Uterus (tissue), 3 donors: ENCODE measurements at regions not wholly inside any gene's neighbourhood (a gene's known extent, or its start where the extent isn't known, plus 50 kb on each side); places are given as distances from the start of the nearest gene placed in this dataset.

Source experiments
- DNase-seq, 2 donors: peaks; one replicate each; pipeline ENCODE4 v3.0.0-alpha.2; 2019 to 2020
- H3K27ac ChIP-seq, 2 donors: fragments of 200-600 bp; sonication (generic); 1 replicate in 1 of 2; 2 replicates in 1 of 2; pipeline ENCODE4 v1.5.1; 2016 to 2018
- H3K27me3 ChIP-seq, 2 donors: fragments of 200-600 bp; sonication (generic); one replicate each; pipeline ENCODE4 v1.5.1; 2018 to 2019; ENCODE audit warnings: control low read depth in 1 of 2
- H3K36me3 ChIP-seq, 2 donors: fragments of 200-600 bp; sonication (generic); one replicate each; pipeline ENCODE4 v1.5.1; 2019; ENCODE audit warnings: control low read depth in 1 of 2
- H3K4me1 ChIP-seq, 2 donors: fragments of 200-600 bp; sonication (generic); one replicate each; pipeline ENCODE4 v1.5.1; 2018 to 2019; ENCODE audit warnings: control low read depth in 1 of 2
- H3K4me3 ChIP-seq, 2 donors: fragments of 200-600 bp; sonication (generic); 1 replicate in 1 of 2; 2 replicates in 1 of 2; pipeline ENCODE4 v1.5.1; 2018 to 2019; ENCODE audit warnings: mild to moderate bottlenecking in 1 of 2
- H3K9me3 ChIP-seq, 2 donors: fragments of 200-600 bp; sonication (generic); one replicate each; pipeline ENCODE4 v1.5.1; 2019; ENCODE audit warnings: control low read depth in 1 of 2
- POLR2A ChIP-seq, 2 donors: fragments of 450-650 bp; IDR thresholded peaks; one replicate each; pipeline ENCODE4 v1.6.1; 2016; ENCODE audit warnings: antibody characterized with exemption in 2 of 2, mild to moderate bottlenecking in 1 of 2, moderate library complexity in 1 of 2
- intact Hi-C: fragments of 100-400 bp; cut with DNase I; formaldehyde crosslinking; loops from one replicate; pipeline ENCODE4 v1.15.1; 2023; ENCODE audit warnings: low total_unique reads
- TF ChIP-seq, protein P1 (sequence below), 4 experiments: fragments of 200-600 bp in 2 of 4; fragments of 450-650 bp in 2 of 4; sonication (generic) in 2 of 4; IDR thresholded peaks; one replicate each; pipeline ENCODE4 v1.5.1; 2016 to 2019; ENCODE audit warnings: antibody characterized with exemption in 4 of 4, mild to moderate bottlenecking in 2 of 4, moderate library complexity in 1 of 4
- donor health status: DM: yes; HTN: yes; CAD: no.

GRCh38 chr6:5854899-5855298, 151.8 kb downstream of the NRN1 start:
- Histone ChIP-seq H3K27ac (no peak overlapping the region), H3K4me3 (no peak overlapping the region), H3K36me3 (no peaks in the 10 kb centered on the region), H3K4me1 (no peaks in the 10 kb centered on the region), H3K9me3 (no peaks in the 10 kb centered on the region), H3K27me3 (no peaks in the 10 kb centered on the region)
- no peak for DNase-seq
- intact Hi-C loops, result no loop called here
- no peak for TF ChIP-seq POLR2A (IDR thresholded peaks at IDR 0.05)
- TF ChIP-seq, protein P1, sequence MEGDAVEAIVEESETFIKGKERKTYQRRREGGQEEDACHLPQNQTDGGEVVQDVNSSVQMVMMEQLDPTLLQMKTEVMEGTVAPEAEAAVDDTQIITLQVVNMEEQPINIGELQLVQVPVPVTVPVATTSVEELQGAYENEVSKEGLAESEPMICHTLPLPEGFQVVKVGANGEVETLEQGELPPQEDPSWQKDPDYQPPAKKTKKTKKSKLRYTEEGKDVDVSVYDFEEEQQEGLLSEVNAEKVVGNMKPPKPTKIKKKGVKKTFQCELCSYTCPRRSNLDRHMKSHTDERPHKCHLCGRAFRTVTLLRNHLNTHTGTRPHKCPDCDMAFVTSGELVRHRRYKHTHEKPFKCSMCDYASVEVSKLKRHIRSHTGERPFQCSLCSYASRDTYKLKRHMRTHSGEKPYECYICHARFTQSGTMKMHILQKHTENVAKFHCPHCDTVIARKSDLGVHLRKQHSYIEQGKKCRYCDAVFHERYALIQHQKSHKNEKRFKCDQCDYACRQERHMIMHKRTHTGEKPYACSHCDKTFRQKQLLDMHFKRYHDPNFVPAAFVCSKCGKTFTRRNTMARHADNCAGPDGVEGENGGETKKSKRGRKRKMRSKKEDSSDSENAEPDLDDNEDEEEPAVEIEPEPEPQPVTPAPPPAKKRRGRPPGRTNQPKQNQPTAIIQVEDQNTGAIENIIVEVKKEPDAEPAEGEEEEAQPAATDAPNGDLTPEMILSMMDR (IDR thresholded peaks at IDR 0.05), result no peak

- H3K36me3 ChIP-seq, result no peaks in the 10 kb centered on the region
- TF ChIP-seq, protein P1 (IDR thresholded peaks at IDR 0.05), result no peak
- no peaks in the 10 kb centered on the region for H3K4me1 ChIP-seq
- no peaks in the 10 kb centered on the region for H3K27me3 ChIP-seq
- no peak overlapping the region for H3K27ac ChIP-seq
- H3K4me3 ChIP-seq, result no peak overlapping the region
- no peak for DNase-seq
- H3K9me3 ChIP-seq, result no peaks in the 10 kb centered on the region
- intact Hi-C loops, result no loop called here
Observed at GRCh38 chr6:5851261-5851757, 155.4 kb downstream of the NRN1 start.

DNA sequence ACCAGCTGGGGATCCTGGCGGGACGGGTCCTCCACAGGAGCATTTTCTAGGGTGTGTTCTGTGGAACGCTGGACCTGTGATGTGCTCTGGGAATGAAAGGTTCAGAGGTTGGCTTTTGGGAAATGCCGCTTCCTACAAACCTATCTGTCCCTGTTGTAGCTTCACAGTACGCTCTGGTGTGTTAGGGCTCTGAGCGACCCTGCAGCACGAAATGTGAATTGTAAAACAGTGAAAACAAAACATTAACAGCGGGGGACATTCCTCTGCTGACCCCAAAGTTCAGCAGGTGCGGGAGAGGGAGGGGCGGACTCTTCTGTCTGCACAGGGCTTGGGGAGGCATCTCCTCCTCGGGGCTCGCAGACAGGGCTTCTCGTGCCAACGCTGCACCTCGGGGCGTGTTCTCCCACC, 155.9 kb downstream of the NRN1 start:
- TF ChIP-seq, protein P1 (IDR thresholded peaks at IDR 0.05), result no peak
- TF ChIP-seq POLR2A (IDR thresholded peaks at IDR 0.05), result no peak
- DNase-seq, result no peak
- Histone ChIP-seq H3K27ac (no peak overlapping the region), H3K9me3 (no peaks in the 10 kb centered on the region), H3K4me3 (no peak overlapping the region), H3K36me3 (no peaks in the 10 kb centered on the region), H3K4me1 (no peaks in the 10 kb centered on the region), H3K27me3 (no peaks in the 10 kb centered on the region)
- intact Hi-C loops, result no loop called here

- H3K4me3 ChIP-seq, result no peak overlapping the region
- no peaks in the 10 kb centered on the region for H3K9me3 ChIP-seq
- no peaks in the 10 kb centered on the region for H3K27me3 ChIP-seq
- no peak overlapping the region for H3K27ac ChIP-seq
- DNase-seq, result no peak
- intact Hi-C loops, result no loop called here
- H3K4me1 ChIP-seq, result no peaks in the 10 kb centered on the region
- no peaks in the 10 kb centered on the region for H3K36me3 ChIP-seq
- TF ChIP-seq, protein P1 (IDR thresholded peaks at IDR 0.05), result no peak
- no peak for TF ChIP-seq POLR2A (IDR thresholded peaks at IDR 0.05)
Observed at GRCh38 chr6:5846889-5847288, 159.8 kb downstream of the NRN1 start.

- no peak overlapping the region for H3K4me3 ChIP-seq
- no peaks in the 10 kb centered on the region for H3K4me1 ChIP-seq
- intact Hi-C loops, result no loop called here
- no peaks in the 10 kb centered on the region for H3K36me3 ChIP-seq
- DNase-seq, result no peak
- no peaks in the 10 kb centered on the region for H3K9me3 ChIP-seq
- H3K27me3 ChIP-seq, result no peaks in the 10 kb centered on the region
- no peak overlapping the region for H3K27ac ChIP-seq
- no peak for TF ChIP-seq POLR2A (IDR thresholded peaks at IDR 0.05)
- TF ChIP-seq, protein P1 (IDR thresholded peaks at IDR 0.05), result no peak
Observed at GRCh38 chr6:5846335-5846734, 160.4 kb downstream of the NRN1 start.
